ENCODE measurements at regions not wholly inside any gene's neighbourhood (a gene's known extent, or its start where the extent isn't known, plus 50 kb on each side); places are given as distances from the start of the nearest gene placed in this dataset.

DNA sequence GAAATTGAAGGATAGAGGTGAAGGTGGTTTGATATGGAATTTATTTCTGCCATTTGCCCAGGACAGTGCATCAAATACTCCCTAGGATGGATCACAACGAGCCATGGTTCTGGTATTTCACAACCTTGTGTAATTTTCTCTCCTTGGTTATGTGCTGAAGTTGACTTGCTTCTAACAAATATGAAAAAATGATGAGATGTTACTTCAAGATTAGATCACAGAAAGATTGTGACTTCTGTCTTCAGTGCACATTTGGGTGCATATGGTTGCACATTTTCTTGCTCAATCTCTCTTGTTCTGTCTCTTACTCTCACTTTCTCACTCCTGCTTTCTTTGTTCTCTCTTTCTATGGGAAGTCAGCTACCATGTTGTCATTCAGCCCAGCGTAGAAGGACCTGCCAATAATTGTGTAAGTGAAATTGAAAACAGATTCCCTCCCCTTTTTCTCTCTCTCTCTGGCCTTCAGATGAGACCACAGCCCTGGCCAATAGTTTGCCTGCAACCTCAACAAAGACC, 104.6 kb upstream of the RMDN2 start:
- no peak for DNase-seq (ENCODE audit: low spot score)
- TF ChIP-seq, protein P1, sequence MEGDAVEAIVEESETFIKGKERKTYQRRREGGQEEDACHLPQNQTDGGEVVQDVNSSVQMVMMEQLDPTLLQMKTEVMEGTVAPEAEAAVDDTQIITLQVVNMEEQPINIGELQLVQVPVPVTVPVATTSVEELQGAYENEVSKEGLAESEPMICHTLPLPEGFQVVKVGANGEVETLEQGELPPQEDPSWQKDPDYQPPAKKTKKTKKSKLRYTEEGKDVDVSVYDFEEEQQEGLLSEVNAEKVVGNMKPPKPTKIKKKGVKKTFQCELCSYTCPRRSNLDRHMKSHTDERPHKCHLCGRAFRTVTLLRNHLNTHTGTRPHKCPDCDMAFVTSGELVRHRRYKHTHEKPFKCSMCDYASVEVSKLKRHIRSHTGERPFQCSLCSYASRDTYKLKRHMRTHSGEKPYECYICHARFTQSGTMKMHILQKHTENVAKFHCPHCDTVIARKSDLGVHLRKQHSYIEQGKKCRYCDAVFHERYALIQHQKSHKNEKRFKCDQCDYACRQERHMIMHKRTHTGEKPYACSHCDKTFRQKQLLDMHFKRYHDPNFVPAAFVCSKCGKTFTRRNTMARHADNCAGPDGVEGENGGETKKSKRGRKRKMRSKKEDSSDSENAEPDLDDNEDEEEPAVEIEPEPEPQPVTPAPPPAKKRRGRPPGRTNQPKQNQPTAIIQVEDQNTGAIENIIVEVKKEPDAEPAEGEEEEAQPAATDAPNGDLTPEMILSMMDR (IDR thresholded peaks at IDR 0.05; ENCODE audit: extremely low read depth, missing control alignments) = no peak

- DNase-seq (ENCODE audit: low spot score) = no peak
Measured at GRCh38 chr2:37825586-37825985, 99.5 kb upstream of the RMDN2 start.

GRCh38 chr2:37826611-37827010, 98.5 kb upstream of the RMDN2 start:
- DNase-seq (ENCODE audit: low spot score) = no peak
- TF ChIP-seq, protein P1 (IDR thresholded peaks at IDR 0.05; ENCODE audit: extremely low read depth, missing control alignments) = no peak

More at GRCh38 chr2:37825586-37825985, 99.5 kb upstream of the RMDN2 start:
- TF ChIP-seq, protein P1 (IDR thresholded peaks at IDR 0.05; ENCODE audit: extremely low read depth, missing control alignments) = no peak

- TF ChIP-seq, protein P1 (IDR thresholded peaks at IDR 0.05; ENCODE audit: extremely low read depth, missing control alignments) = no peak
- no peak for DNase-seq (ENCODE audit: low spot score)
Measured at GRCh38 chr2:37827455-37827854, 97.6 kb upstream of the RMDN2 start.

- TF ChIP-seq, protein P1 (IDR thresholded peaks at IDR 0.05; ENCODE audit: extremely low read depth, missing control alignments) = no peak
- DNase-seq (ENCODE audit: low spot score) = no peak
Measured at GRCh38 chr2:37827911-37828511, 97.1 kb upstream of the RMDN2 start.

DNA sequence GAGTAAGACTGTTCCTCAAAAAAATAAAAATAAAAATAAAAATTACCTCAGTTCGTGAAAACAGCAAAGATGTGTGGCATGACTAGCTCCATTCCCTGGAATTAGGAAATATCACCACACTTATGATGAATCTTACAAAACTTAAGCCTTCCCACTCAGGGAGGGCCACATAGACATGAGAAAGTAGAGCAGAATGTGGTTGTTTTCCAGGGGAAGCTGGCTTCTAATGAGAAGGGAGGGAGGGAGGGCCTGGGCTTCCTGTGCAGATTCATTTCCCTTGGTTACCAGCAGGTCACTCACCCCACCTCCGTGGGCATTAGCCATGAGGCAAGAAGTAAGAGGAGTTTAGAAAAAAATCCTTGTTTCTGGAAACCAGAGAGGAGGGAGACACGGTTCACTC, 95.9 kb upstream of the RMDN2 start:
- peak; percentile 17 for DNase-seq (ENCODE audit: low spot score)
- TF ChIP-seq, protein P1 (IDR thresholded peaks at IDR 0.05; ENCODE audit: extremely low read depth, missing control alignments) = no peak

- TF ChIP-seq, protein P1 (IDR thresholded peaks at IDR 0.05; ENCODE audit: extremely low read depth, missing control alignments) = no peak
- DNase-seq (ENCODE audit: low spot score) = no peak
Measured at GRCh38 chr2:37829616-37830395, 95.3 kb upstream of the RMDN2 start.
